A204.1 (cell line): ENCODE measurements at regions not wholly inside any gene's neighbourhood (a gene's known extent, or its start where the extent isn't known, plus 50 kb on each side); places are given as distances from the start of the nearest gene placed in this dataset.
"Not testable (repeated sequence)": the region's sequence is repeated elsewhere in the genome, so short reads cannot be mapped to it uniquely, and the experiment has no call there.

Experiments
- FAIRE-seq: peaks from 2 replicates; lab custom pipeline; 2012; peaks lifted over from hg19 to GRCh38; lab: Jason Lieb, UNC

GRCh38 chr5:89342106-89342876 is 459.3 kb upstream of the MEF2C start:
- FAIRE-seq: no peak

GRCh38 chr5:89338935-89339334 is 456.0 kb upstream of the MEF2C start:
- FAIRE-seq: no peak

- FAIRE-seq: no peak
Observed at GRCh38 chr5:89336111-89336510, 453.1 kb upstream of the MEF2C start.

- FAIRE-seq: no peak
Observed at GRCh38 chr5:89330140-89330539, 447.2 kb upstream of the MEF2C start.

- FAIRE-seq: no peak
Observed at GRCh38 chr5:89327608-89328007, 444.6 kb upstream of the MEF2C start.

GRCh38 chr5:89324990-89325389 is 442.0 kb upstream of the MEF2C start:
- FAIRE-seq: no peak

- FAIRE-seq: no peak
Observed at GRCh38 chr5:89320421-89321277, 437.7 kb upstream of the MEF2C start.

- not testable (repeated sequence) for FAIRE-seq
Observed at GRCh38 chr5:89317838-89318237, 434.9 kb upstream of the MEF2C start.

- FAIRE-seq: no peak
Observed at GRCh38 chr5:89315286-89316100, 432.5 kb upstream of the MEF2C start.

- FAIRE-seq: no peak
Observed at GRCh38 chr5:89313804-89314588, 431.0 kb upstream of the MEF2C start.

GRCh38 chr5:89313044-89313443 is 430.1 kb upstream of the MEF2C start:
- FAIRE-seq: no peak

- FAIRE-seq: no peak
Observed at GRCh38 chr5:89309268-89309667, 426.3 kb upstream of the MEF2C start.

GRCh38 chr5:89308606-89309040 is 425.6 kb upstream of the MEF2C start:
- no peak for FAIRE-seq

GRCh38 chr5:89307972-89308371 is 425.0 kb upstream of the MEF2C start:
- FAIRE-seq: no peak

- FAIRE-seq: not testable (repeated sequence)
Observed at GRCh38 chr5:89307141-89307540, 424.2 kb upstream of the MEF2C start.

GRCh38 chr5:89303033-89303480 is 420.1 kb upstream of the MEF2C start:
- no peak for FAIRE-seq

GRCh38 chr5:89302102-89302891 is 419.3 kb upstream of the MEF2C start:
- no peak for FAIRE-seq

GRCh38 chr5:89301321-89302025 is 418.5 kb upstream of the MEF2C start:
- FAIRE-seq: no peak

- FAIRE-seq: no peak
Observed at GRCh38 chr5:89300426-89300970, 417.5 kb upstream of the MEF2C start.

- FAIRE-seq: no peak
Observed at GRCh38 chr5:89299998-89300397, 417.0 kb upstream of the MEF2C start.
